Trophoblast cell (in vitro differentiated cells and primary cell): ENCODE measurements at regions not wholly inside any gene's neighbourhood (a gene's known extent, or its start where the extent isn't known, plus 50 kb on each side); places are given as distances from the start of the nearest gene placed in this dataset.

Source experiments
- DNase-seq, 2 donors: peaks; one replicate each; pipeline ENCODE4 v3.0.0-alpha.2; 2016
- H2AFZ ChIP-seq: 2 replicates; pipeline ENCODE4 v1.6.1; 2013; ENCODE audit warnings: low read length, moderate library complexity, mild to moderate bottlenecking; ENCODE audit not compliant: insufficient read depth, poor library complexity
- H2AK5ac ChIP-seq: 2 replicates; pipeline ENCODE4 v1.6.1; 2013; ENCODE audit warnings: mild to moderate bottlenecking, low read length
- H2BK120ac ChIP-seq: 2 replicates; pipeline ENCODE4 v1.6.1; 2013; ENCODE audit warnings: low read length, mild to moderate bottlenecking, moderate library complexity; ENCODE audit not compliant: insufficient read depth, poor library complexity
- H2BK12ac ChIP-seq: 2 replicates; pipeline ENCODE4 v1.6.1; 2013; ENCODE audit warnings: mild to moderate bottlenecking, low read length, moderate library complexity
- H2BK5ac ChIP-seq: 2 replicates; pipeline ENCODE4 v1.6.1; 2013; ENCODE audit warnings: low read length, low read depth, moderate library complexity, mild to moderate bottlenecking; ENCODE audit not compliant: poor library complexity
- H3K14ac ChIP-seq: 2 replicates; pipeline ENCODE4 v1.6.1; 2013; ENCODE audit warnings: mild to moderate bottlenecking, low read length
- H3K18ac ChIP-seq: 2 replicates; pipeline ENCODE4 v1.6.1; 2013; ENCODE audit warnings: mild to moderate bottlenecking, low read length
- H3K23ac ChIP-seq: 2 replicates; pipeline ENCODE4 v1.6.1; 2013; ENCODE audit warnings: low read length
- H3K27ac ChIP-seq: 2 replicates; pipeline ENCODE4 v1.5.1; 2013; ENCODE audit warnings: low read depth, mild to moderate bottlenecking, inconsistent platforms, low read length, moderate library complexity
- H3K27me3 ChIP-seq: 2 replicates; pipeline ENCODE4 v1.6.1; 2013; ENCODE audit warnings: inconsistent platforms, mild to moderate bottlenecking, low read length, moderate library complexity; ENCODE audit not compliant: insufficient read depth
- H3K36me3 ChIP-seq, 2 experiments: 1 replicate in 1 of 2; 2 replicates in 1 of 2; pipeline ENCODE4 v1.6.1; 2013; ENCODE audit warnings: low read length in 2 of 2, mild to moderate bottlenecking in 2 of 2, moderate library complexity in 1 of 2; ENCODE audit not compliant: insufficient read depth in 2 of 2, control insufficient read depth in 1 of 2
- H3K4ac ChIP-seq: 2 replicates; pipeline ENCODE4 v1.6.1; 2013; ENCODE audit warnings: low read depth, mild to moderate bottlenecking, low read length, moderate library complexity
- H3K4me1 ChIP-seq, 2 experiments: 1 replicate in 1 of 2; 2 replicates in 1 of 2; pipeline ENCODE4 v1.6.1; 2013; ENCODE audit warnings: low read length in 2 of 2, mild to moderate bottlenecking in 2 of 2, moderate library complexity in 1 of 2; ENCODE audit not compliant: insufficient read depth in 2 of 2, control insufficient read depth in 1 of 2
- H3K4me2 ChIP-seq: 2 replicates; pipeline ENCODE4 v1.6.1; 2013; ENCODE audit warnings: inconsistent platforms, mild to moderate bottlenecking, low read length, moderate library complexity
- H3K4me3 ChIP-seq: 2 replicates; pipeline ENCODE4 v1.5.1; 2013; ENCODE audit warnings: mild to moderate bottlenecking, low read depth, low read length, inconsistent platforms
- H3K79me1 ChIP-seq: one replicate; pipeline ENCODE4 v1.6.1; 2013; ENCODE audit warnings: low read length
- H3K79me2 ChIP-seq: 2 replicates; pipeline ENCODE4 v1.6.1; 2013; ENCODE audit warnings: low read length, mild to moderate bottlenecking; ENCODE audit not compliant: control insufficient read depth, insufficient read depth, poor library complexity
- H3K9ac ChIP-seq: 2 replicates; pipeline ENCODE4 v1.6.1; 2013; ENCODE audit warnings: mild to moderate bottlenecking, low read length
- H3K9me3 ChIP-seq: 2 replicates; pipeline ENCODE4 v1.6.1; 2013; ENCODE audit warnings: low read depth, mild to moderate bottlenecking, control low read depth, inconsistent platforms, low read length; ENCODE audit not compliant: insufficient read depth
- H4K12ac ChIP-seq: 2 replicates; pipeline ENCODE4 v1.6.1; 2013; ENCODE audit warnings: low read depth, mild to moderate bottlenecking, low read length, moderate library complexity
- H4K8ac ChIP-seq: 2 replicates; pipeline ENCODE4 v1.6.1; 2013; ENCODE audit warnings: low read depth, mild to moderate bottlenecking, low read length, moderate library complexity
- H4K91ac ChIP-seq: one replicate; pipeline ENCODE4 v1.6.1; 2013; ENCODE audit warnings: low read depth, mild to moderate bottlenecking, low read length, moderate library complexity
- WGBS: extraction: QIAGEN DNeasy Blood & Tissue Kit; methylation state at CpG from one replicate; pipeline ENCODE4 v1.1.7; 2013; ENCODE audit warnings: missing lambda C conversion rate; ENCODE audit not compliant: insufficient read length, insufficient coverage; ENCODE audit errors: extremely low coverage; 5-methylcytosine and 5-hydroxymethylcytosine counted together

DNA sequence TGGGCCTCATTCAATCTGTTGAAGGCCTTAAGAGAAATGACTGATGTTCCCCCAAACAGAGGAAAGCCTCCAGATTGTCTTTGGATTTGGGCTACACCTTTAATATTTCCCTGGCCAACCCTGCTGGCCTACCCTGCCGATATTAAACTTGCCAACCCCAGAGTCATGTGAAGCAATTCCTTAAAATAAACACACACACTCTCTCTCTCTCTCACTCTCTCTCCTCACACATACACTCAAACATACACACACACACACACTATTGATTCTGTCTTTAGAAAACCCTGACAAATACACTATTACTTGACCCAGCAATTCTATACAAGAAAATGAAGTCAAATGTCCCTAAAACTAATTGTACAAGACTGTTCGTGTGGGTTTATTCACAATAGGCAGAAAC is 109.9 kb upstream of the ST8SIA2 start:
- Histone ChIP-seq H3K27me3 (no peaks in the 10 kb centered on the region), H3K4me3 (no peak overlapping the region), H2AFZ (no peak overlapping the region), H3K27ac (no peak overlapping the region), H3K9me3 (no peaks in the 10 kb centered on the region), H3K9ac (no peak overlapping the region), H4K91ac (no peak overlapping the region), H2BK12ac (no peak overlapping the region), H3K79me1 (no peaks in the 10 kb centered on the region), H4K8ac (no peak overlapping the region), H3K4ac (no peak overlapping the region), H3K4me1 (no peaks in the 10 kb centered on the region), H3K18ac (no peak overlapping the region), H3K14ac (no peak overlapping the region), H3K4me2 (no peak overlapping the region), H3K23ac (no peak overlapping the region), H3K36me3 (no peaks in the 10 kb centered on the region), H2BK5ac (no peak overlapping the region), H4K12ac (no peak overlapping the region), H2BK120ac (no peak overlapping the region), H2AK5ac (no peak overlapping the region), H3K79me2 (no peaks in the 10 kb centered on the region)
- WGBS: no CpG with 5 or more reads among the region's 2 CpGs
- no peak for DNase-seq

DNA sequence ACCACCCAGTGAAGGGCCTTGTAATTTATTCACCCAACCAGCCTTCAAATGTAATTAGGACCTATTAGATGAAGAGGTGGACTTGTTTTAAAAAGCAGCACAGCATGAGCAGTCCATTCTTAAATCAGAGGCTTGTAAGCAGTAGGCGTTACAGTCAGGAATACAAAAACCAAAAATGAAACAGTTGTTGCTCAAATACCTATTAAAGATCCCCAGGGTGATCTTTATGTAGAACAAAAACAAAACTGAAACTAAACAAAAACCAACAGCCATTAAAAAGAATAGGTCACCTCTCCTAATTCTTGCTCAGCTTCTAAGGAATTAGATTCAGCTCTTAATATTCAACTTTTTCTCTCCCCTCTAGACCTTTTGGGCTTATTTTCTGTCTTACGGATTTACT is 104.9 kb upstream of the ST8SIA2 start:
- Histone ChIP-seq H4K91ac (no peak overlapping the region), H3K36me3 (no peaks in the 10 kb centered on the region), H3K27me3 (no peaks in the 10 kb centered on the region), H3K23ac (no peak overlapping the region), H3K18ac (no peak overlapping the region), H4K8ac (no peak overlapping the region), H3K27ac (no peak overlapping the region), H3K9ac (no peak overlapping the region), H3K9me3 (no peaks in the 10 kb centered on the region), H4K12ac (no peak overlapping the region), H3K4ac (no peak overlapping the region), H3K4me2 (no peak overlapping the region), H2AFZ (no peak overlapping the region), H3K4me1 (no peaks in the 10 kb centered on the region), H3K79me1 (no peaks in the 10 kb centered on the region), H2BK12ac (no peak overlapping the region), H2AK5ac (no peak overlapping the region), H3K14ac (no peak overlapping the region), H3K79me2 (no peaks in the 10 kb centered on the region), H2BK5ac (no peak overlapping the region), H2BK120ac (no peak overlapping the region), H3K4me3 (no peak overlapping the region)
- DNase-seq: no peak
- WGBS: no CpG with 5 or more reads among the region's 2 CpGs

DNA sequence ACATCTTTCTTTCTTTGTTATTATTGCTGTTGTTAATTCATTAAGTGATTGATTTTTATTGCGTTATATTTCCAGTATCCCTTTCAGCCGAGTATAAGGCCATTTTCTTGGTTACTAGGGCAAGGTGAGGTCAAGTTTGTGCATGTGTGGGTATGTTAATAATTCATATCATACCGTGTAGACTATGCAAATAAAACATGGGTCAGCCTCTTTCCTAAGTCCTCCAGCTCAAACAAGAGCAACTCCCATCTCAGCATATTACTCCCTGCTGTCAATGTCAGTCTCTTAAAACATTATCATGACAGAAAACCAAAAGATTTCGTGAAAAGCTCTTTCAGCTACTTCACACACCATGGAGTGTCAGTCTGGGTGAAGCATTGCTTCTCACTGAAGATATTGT is 103.9 kb upstream of the ST8SIA2 start:
- H3K14ac ChIP-seq: no peak overlapping the region
- H3K79me2 ChIP-seq: no peaks in the 10 kb centered on the region
- no peak overlapping the region for H2BK120ac ChIP-seq
- no peak overlapping the region for H3K18ac ChIP-seq
- no peak overlapping the region for H3K4me3 ChIP-seq
- WGBS: no CpG with 5 or more reads among the region's 4 CpGs
- peaks cover under 1% of the 10 kb centered on the region for H3K9me3 ChIP-seq
- H3K79me1 ChIP-seq: no peaks in the 10 kb centered on the region
- H2BK12ac ChIP-seq: no peak overlapping the region
- no peak overlapping the region for H3K9ac ChIP-seq
- no peak overlapping the region for H2AFZ ChIP-seq
- DNase-seq: no peak
- no peak overlapping the region for H4K91ac ChIP-seq
- H3K4me2 ChIP-seq: no peak overlapping the region
- H4K8ac ChIP-seq: no peak overlapping the region
- H4K12ac ChIP-seq: no peak overlapping the region
- no peak overlapping the region for H3K23ac ChIP-seq
- H3K4me1 ChIP-seq: no peaks in the 10 kb centered on the region
- H3K27me3 ChIP-seq: no peaks in the 10 kb centered on the region
- no peak overlapping the region for H2AK5ac ChIP-seq
- H3K36me3 ChIP-seq: no peaks in the 10 kb centered on the region
- H3K27ac ChIP-seq: no peak overlapping the region
- no peak overlapping the region for H2BK5ac ChIP-seq
- no peak overlapping the region for H3K4ac ChIP-seq

DNA sequence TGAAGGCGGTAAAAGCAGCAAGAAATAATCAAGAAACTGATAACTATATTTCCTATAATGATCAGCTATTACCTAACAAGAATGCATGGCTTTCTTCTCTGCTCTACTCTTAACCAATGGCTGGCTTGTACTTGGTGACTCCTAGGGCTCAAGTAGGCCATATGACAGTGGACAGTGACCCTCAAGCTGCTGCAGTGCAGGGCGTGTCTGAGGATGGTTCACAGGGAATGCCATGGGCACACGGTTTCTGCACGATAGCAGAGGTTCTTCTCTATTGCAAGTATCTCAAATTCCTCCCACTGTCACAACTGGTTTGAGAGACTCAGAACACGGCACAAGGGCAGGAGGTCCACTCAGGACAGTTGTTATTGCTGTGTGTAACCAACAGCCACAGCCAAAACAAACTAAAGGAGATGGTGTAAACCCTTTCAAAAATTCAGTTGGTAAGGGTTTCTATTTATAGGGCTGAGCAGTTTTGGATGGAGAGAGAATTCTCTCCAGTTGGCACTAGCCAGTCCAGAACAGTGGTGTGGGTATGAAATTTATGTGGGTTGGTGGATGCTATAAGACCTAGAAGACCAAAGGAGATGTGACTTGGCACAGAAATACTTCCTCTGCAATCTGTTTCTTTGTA is 103.2 kb upstream of the ST8SIA2 start:
- DNase-seq: no peak
- Histone ChIP-seq H2BK12ac (no peak overlapping the region), H3K27me3 (no peaks in the 10 kb centered on the region), H3K9me3 (peaks cover 2% of the 10 kb centered on the region), H3K36me3 (no peaks in the 10 kb centered on the region), H3K18ac (no peak overlapping the region), H3K79me2 (no peaks in the 10 kb centered on the region), H3K4me2 (no peak overlapping the region), H3K27ac (no peak overlapping the region), H3K4me1 (no peaks in the 10 kb centered on the region), H2AFZ (no peak overlapping the region), H3K4ac (no peak overlapping the region), H3K79me1 (no peaks in the 10 kb centered on the region), H3K23ac (no peak overlapping the region), H3K9ac (no peak overlapping the region), H2BK120ac (no peak overlapping the region), H3K4me3 (no peak overlapping the region), H4K91ac (no peak overlapping the region), H4K8ac (no peak overlapping the region), H2BK5ac (no peak overlapping the region), H3K14ac (no peak overlapping the region), H2AK5ac (no peak overlapping the region), H4K12ac (no peak overlapping the region)
- WGBS: no CpG with 5 or more reads among the region's 5 CpGs
